Type B pancreatic cell (in vitro differentiated cells): ENCODE measurements at regions not wholly inside any gene's neighbourhood (a gene's known extent, or its start where the extent isn't known, plus 50 kb on each side); places are given as distances from the start of the nearest gene placed in this dataset.

Experiments
- DNase-seq: peaks from one replicate; pipeline ENCODE4 v3.0.0; 2021; ENCODE audit warnings: mixed read lengths; ENCODE audit not compliant: unreplicated experiment; ENCODE audit errors: extremely low spot score
- H3K27ac Mint-ChIP-seq: 2 replicates; pipeline ENCODE4 v1.8.0; 2021; ENCODE audit warnings: mild to moderate bottlenecking, mixed read lengths
- H3K27me3 Mint-ChIP-seq: 2 replicates; pipeline ENCODE4 v1.8.0; 2021; ENCODE audit warnings: mixed read lengths
- H3K36me3 Mint-ChIP-seq: 2 replicates; pipeline ENCODE4 v1.8.0; 2021; ENCODE audit warnings: mixed read lengths
- H3K4me1 Mint-ChIP-seq: one replicate; pipeline ENCODE4 v1.8.0; 2021; ENCODE audit warnings: mixed read lengths; ENCODE audit not compliant: unreplicated experiment
- H3K4me3 Mint-ChIP-seq: 2 replicates; pipeline ENCODE4 v1.8.0; 2021; ENCODE audit warnings: mild to moderate bottlenecking, mixed read lengths
- H3K9me3 Mint-ChIP-seq: 2 replicates; pipeline ENCODE4 v1.8.0; 2021; ENCODE audit warnings: mixed read lengths
- TF ChIP-seq, protein P1 (sequence below): fragments of 200-600 bp; sonication (generic); conservative IDR thresholded peaks from 2 replicates; pipeline ENCODE4 v1.5.0; 2021; ENCODE audit warnings: antibody characterized with exemption, mild to moderate bottlenecking

DNA sequence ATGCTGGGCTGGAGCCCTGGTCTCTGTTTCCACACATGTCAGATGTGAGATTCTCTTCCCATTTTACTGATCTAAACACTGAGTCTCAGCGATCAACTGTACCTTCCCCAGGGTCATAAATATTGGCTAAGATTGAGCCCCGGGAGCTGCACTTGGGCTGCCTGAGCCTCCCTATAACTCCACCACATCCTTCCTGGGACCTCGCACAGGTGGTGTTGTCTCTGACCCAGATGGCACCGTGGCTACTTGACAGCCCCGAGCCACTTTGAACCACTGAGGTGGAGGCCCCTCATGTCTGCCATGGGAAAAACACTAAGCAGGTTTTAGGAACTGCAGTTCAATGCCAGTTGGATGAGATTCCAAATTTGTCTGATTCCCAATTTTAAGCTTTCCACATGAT lies 586.5 kb downstream of the IRX1 start:
- TF ChIP-seq, protein P1, sequence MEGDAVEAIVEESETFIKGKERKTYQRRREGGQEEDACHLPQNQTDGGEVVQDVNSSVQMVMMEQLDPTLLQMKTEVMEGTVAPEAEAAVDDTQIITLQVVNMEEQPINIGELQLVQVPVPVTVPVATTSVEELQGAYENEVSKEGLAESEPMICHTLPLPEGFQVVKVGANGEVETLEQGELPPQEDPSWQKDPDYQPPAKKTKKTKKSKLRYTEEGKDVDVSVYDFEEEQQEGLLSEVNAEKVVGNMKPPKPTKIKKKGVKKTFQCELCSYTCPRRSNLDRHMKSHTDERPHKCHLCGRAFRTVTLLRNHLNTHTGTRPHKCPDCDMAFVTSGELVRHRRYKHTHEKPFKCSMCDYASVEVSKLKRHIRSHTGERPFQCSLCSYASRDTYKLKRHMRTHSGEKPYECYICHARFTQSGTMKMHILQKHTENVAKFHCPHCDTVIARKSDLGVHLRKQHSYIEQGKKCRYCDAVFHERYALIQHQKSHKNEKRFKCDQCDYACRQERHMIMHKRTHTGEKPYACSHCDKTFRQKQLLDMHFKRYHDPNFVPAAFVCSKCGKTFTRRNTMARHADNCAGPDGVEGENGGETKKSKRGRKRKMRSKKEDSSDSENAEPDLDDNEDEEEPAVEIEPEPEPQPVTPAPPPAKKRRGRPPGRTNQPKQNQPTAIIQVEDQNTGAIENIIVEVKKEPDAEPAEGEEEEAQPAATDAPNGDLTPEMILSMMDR: no peak
- Mint-ChIP-seq H3K27me3 (peaks cover 4% of the 10 kb centered on the region), H3K27ac (no peak overlapping the region), H3K36me3 (peaks cover 5% of the 10 kb centered on the region), H3K4me3 (no peak overlapping the region), H3K4me1 (no peaks in the 10 kb centered on the region), H3K9me3 (peaks cover 13% of the 10 kb centered on the region)
- no peak for DNase-seq

DNA sequence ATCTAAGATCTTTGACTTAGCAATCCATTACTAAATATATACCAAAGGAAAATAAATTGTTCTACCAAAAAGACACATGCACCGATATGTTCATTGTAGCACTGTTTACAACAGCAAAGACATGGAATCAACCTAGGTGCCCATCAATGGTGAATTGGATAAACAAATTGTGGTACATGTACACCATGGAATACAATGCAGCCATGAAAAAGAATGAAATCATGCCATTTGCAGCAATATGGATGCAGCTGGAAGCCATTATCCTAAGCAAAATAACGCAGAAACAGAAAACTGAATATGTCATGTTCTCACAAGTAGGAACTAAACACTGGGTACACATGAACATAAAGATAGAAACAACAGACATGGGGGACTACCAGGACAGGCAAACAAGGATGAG lies 589.5 kb downstream of the IRX1 start:
- DNase-seq: no peak
- Mint-ChIP-seq H3K27me3 (no peaks in the 10 kb centered on the region), H3K27ac (no peak overlapping the region), H3K36me3 (peaks cover 5% of the 10 kb centered on the region), H3K4me1 (no peaks in the 10 kb centered on the region), H3K9me3 (peaks cover 18% of the 10 kb centered on the region), H3K4me3 (no peak overlapping the region)
- TF ChIP-seq, protein P1: no peak

DNA sequence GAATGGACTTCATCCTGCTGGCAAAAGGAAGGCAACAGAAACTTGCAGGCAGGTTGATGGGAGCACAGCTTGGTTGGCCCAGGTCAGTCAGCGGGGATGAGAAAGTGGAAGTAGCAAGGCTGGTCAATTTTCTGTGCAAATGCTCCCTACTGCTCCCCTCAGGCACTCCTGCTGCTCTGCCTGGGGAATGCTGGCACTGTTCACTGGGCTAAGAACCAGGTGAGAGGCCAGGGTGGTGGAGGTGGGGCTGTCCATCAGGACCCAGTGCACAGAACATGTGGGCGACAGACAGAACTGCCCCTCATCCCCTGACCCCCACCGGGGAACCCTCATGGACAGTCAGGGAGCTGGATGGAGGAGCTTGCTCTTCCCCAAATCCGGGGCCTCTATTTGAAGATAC lies 593.1 kb downstream of the IRX1 start:
- DNase-seq: no peak
- H3K27me3 Mint-ChIP-seq: no peaks in the 10 kb centered on the region
- TF ChIP-seq, protein P1: no peak
- H3K9me3 Mint-ChIP-seq: peaks cover 15% of the 10 kb centered on the region
- H3K4me3 Mint-ChIP-seq: no peak overlapping the region
- H3K27ac Mint-ChIP-seq: no peak overlapping the region
- peaks cover 5% of the 10 kb centered on the region for H3K36me3 Mint-ChIP-seq
- H3K4me1 Mint-ChIP-seq: no peaks in the 10 kb centered on the region

DNA sequence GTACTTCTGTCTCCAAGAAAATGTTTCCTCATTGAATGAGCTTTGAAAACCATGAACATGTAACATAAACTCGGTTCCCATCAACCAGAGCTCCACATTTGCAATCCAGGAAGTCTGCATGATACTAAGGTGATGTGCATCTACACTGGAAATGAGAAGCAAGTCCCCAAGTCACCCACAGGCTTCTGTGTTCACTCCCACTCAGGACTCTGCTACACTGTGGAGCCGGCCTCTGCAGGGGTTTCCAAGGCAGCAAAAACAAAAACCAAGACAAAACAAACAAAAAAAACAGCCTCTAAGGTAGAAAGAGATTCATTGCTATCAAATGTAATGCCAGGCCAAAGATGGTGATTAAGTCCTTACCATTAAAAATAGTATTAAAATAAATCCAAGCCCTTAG lies 593.7 kb downstream of the IRX1 start:
- Mint-ChIP-seq H3K27ac (no peak overlapping the region), H3K36me3 (peaks cover 2% of the 10 kb centered on the region), H3K4me3 (no peak overlapping the region), H3K4me1 (no peaks in the 10 kb centered on the region), H3K27me3 (no peaks in the 10 kb centered on the region), H3K9me3 (peaks cover 13% of the 10 kb centered on the region)
- DNase-seq: no peak
- TF ChIP-seq, protein P1: no peak

DNA sequence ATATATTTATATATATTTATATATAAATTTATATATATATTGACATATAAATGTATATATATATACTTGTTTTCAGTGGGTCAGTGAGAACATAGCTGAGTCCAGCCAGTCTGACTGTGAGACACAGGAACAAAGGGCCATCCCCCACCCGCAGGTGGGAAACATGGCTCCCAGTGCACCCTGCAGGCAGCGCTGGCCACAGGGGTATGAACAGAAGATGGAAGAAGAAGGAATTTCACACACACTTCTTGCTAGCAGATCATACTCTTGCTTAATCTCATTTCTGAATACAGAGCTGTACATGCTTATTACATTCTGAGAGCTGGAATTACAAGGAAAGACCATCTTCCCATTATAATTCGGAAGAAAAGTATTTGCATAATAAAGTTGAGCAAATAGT lies 595.4 kb downstream of the IRX1 start:
- H3K4me3 Mint-ChIP-seq: no peak overlapping the region
- peaks cover 3% of the 10 kb centered on the region for H3K27me3 Mint-ChIP-seq
- no peak overlapping the region for H3K27ac Mint-ChIP-seq
- DNase-seq: no peak
- H3K36me3 Mint-ChIP-seq: no peaks in the 10 kb centered on the region
- TF ChIP-seq, protein P1: no peak
- H3K4me1 Mint-ChIP-seq: no peaks in the 10 kb centered on the region
- peaks cover 8% of the 10 kb centered on the region for H3K9me3 Mint-ChIP-seq

DNA sequence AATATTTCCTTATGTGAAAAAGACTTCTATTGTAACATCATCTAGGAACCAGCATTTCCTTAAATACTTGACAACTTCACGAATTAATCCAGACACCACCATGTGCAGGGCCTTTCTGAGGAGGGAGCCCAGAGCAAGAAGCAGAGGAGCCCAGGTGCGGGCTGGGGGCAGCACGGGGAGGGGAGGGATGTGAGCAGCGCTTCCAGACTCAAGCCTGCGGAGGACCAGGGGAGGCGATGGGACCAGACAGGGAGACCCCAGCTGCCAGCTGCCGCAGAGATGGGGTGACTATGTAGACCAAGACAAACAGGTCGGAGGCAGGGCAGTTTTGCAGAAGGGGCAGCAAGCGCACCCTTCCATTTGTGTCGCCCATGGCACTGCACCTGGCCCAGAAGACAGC lies 596.1 kb downstream of the IRX1 start:
- Mint-ChIP-seq H3K27ac (no peak overlapping the region), H3K36me3 (no peaks in the 10 kb centered on the region), H3K27me3 (peaks cover 6% of the 10 kb centered on the region), H3K4me1 (no peaks in the 10 kb centered on the region), H3K4me3 (no peak overlapping the region), H3K9me3 (peaks cover 5% of the 10 kb centered on the region)
- no peak for DNase-seq
- TF ChIP-seq, protein P1: no peak
